ENCODE measurements at regions not wholly inside any gene's neighbourhood (a gene's known extent, or its start where the extent isn't known, plus 50 kb on each side); places are given as distances from the start of the nearest gene placed in this dataset.

- Histone ChIP-seq H3K4me1 (ENCODE audit: control insufficient read depth, insufficient read depth, low read length) (no peaks in the 10 kb centered on the region), H3K36me3 (ENCODE audit: control insufficient read depth in 2 of 2, insufficient read depth in 1 of 2, low read length in 2 of 2) (no peaks in the 10 kb centered on the region), H3K9me3 (ENCODE audit: control insufficient read depth, insufficient read depth, low read depth, low read length) (no peaks in the 10 kb centered on the region), H3K4me3 (ENCODE audit: low read depth, low read length) (no peak overlapping the region), H3K27ac (ENCODE audit: extremely low read depth, low read depth, low read length) (no peak overlapping the region)
- ChIA-PET CTCF (interaction anchor here (0.7 kb wide), 1 partner anchor 100 kb away, joined by 4 read pairs; no protein-coding TSS in a partner anchor), POLR2A (no interaction called here)
- TF ChIP-seq HOXA7 (CRISPR knock-in tag; IDR thresholded peaks at IDR 0.05; ENCODE audit: borderline replicate concordance) (no peak), EGR2 (tag by site-specific recombination; IDR thresholded peaks at IDR 0.05; ENCODE audit: low read depth) (peak; percentile 16; the same call in 1 of the 2 replicates)
These were observed 237.1 kb upstream of the AFDN start for GRCh38 chr6:167589615-167589940.

- no peaks in the 10 kb centered on the region for H3K4me1 ChIP-seq (ENCODE audit: control insufficient read depth, insufficient read depth, low read length)
- POLR2A ChIA-PET = no interaction called here
- H3K4me3 ChIP-seq (ENCODE audit: low read depth, low read length) = no peak overlapping the region
- H3K27ac ChIP-seq (ENCODE audit: extremely low read depth, low read depth, low read length) = no peak overlapping the region
- CTCF ChIA-PET = no interaction called here
- peak; percentile 95 for TF ChIP-seq ZFHX2 (tag by site-specific recombination; conservative IDR thresholded peaks at IDR 0.05)
- peak; percentile 98 for TF ChIP-seq EGR2 (tag by site-specific recombination; IDR thresholded peaks at IDR 0.05; ENCODE audit: low read depth)
- no peak for TF ChIP-seq PRDM2 (tag by site-specific recombination; IDR thresholded peaks at IDR 0.05; ENCODE audit: borderline replicate concordance)
- no peak for TF ChIP-seq KLF8 (tag by site-specific recombination; IDR thresholded peaks at IDR 0.05)
- no peak for TF ChIP-seq ZBTB48 (tag by site-specific recombination; IDR thresholded peaks at IDR 0.05)
- TF ChIP-seq ZNF366 (tag by site-specific recombination; conservative IDR thresholded peaks at IDR 0.05) = no peak
- no peak for TF ChIP-seq ZEB2 (tag by site-specific recombination; IDR thresholded peaks at IDR 0.05)
- H3K36me3 ChIP-seq (ENCODE audit: control insufficient read depth in 2 of 2, insufficient read depth in 1 of 2, low read length in 2 of 2) = no peaks in the 10 kb centered on the region
- no peaks in the 10 kb centered on the region for H3K9me3 ChIP-seq (ENCODE audit: control insufficient read depth, insufficient read depth, low read depth, low read length)
These were observed 236.5 kb upstream of the AFDN start for GRCh38 chr6:167590193-167590592.

Data from HEK293 (cell line).